ENCODE measurements at regions not wholly inside any gene's neighbourhood (a gene's known extent, or its start where the extent isn't known, plus 50 kb on each side); places are given as distances from the start of the nearest gene placed in this dataset.
"Not testable (repeated sequence)": the region's sequence is repeated elsewhere in the genome, so short reads cannot be mapped to it uniquely, and the experiment has no call there.

- no peak for DNase-seq (ENCODE audit: low spot score)
These were observed 526.9 kb downstream of the BCKDHB start for GRCh38 chr6:80633412-80633811.

GRCh38 chr6:80625405-80625804 is 518.9 kb downstream of the BCKDHB start:
- DNase-seq (ENCODE audit: low spot score), result no peak

- no peak for DNase-seq (ENCODE audit: low spot score)
These were observed 516.8 kb downstream of the BCKDHB start for GRCh38 chr6:80623066-80623815.

- DNase-seq (ENCODE audit: low spot score), result no peak
These were observed 516.2 kb downstream of the BCKDHB start for GRCh38 chr6:80622641-80623040.

DNA sequence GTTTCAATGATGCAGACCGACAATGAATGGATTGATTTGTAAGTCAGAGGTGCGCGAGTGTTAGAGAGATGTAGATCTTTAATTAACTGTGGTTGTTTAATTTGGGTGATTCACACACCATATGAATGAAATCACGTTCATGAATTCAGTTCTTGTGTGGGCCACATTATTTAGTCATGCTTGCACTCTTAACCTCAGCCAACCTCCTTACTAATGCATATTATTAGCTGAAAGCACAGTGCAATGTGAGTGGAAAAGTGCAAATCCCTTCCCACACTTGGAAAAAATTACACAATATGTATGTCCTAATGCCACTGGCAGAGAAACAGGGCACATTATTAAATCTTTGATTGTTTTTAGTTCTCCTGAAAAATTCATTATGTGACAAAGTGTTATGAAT is 512.5 kb downstream of the BCKDHB start:
- DNase-seq (ENCODE audit: low spot score), result no peak

- DNase-seq (ENCODE audit: low spot score), result no peak
These were observed 504.4 kb downstream of the BCKDHB start for GRCh38 chr6:80610846-80611245.

DNA sequence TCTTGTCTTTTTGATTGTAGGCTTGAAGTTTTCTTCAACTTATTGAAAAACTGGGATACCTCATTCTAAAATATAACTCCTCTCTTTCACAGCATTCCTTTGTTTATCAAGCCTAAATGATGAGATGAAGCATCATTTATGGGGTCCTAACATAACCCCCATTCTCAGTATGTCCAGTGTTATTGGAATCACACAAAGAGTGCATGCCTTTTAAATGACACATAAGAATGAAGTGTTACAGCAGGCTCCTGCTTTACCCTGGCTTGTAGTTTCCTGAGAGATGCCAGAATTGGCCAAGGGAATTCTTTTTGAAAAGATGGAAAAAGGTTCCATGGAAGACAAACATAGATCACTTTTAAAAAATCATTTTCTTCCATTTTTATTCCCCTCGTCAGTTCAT is 502.4 kb downstream of the BCKDHB start:
- no peak for DNase-seq (ENCODE audit: low spot score)

- no peak for DNase-seq (ENCODE audit: low spot score)
These were observed 501.4 kb downstream of the BCKDHB start for GRCh38 chr6:80607811-80608391.

DNA sequence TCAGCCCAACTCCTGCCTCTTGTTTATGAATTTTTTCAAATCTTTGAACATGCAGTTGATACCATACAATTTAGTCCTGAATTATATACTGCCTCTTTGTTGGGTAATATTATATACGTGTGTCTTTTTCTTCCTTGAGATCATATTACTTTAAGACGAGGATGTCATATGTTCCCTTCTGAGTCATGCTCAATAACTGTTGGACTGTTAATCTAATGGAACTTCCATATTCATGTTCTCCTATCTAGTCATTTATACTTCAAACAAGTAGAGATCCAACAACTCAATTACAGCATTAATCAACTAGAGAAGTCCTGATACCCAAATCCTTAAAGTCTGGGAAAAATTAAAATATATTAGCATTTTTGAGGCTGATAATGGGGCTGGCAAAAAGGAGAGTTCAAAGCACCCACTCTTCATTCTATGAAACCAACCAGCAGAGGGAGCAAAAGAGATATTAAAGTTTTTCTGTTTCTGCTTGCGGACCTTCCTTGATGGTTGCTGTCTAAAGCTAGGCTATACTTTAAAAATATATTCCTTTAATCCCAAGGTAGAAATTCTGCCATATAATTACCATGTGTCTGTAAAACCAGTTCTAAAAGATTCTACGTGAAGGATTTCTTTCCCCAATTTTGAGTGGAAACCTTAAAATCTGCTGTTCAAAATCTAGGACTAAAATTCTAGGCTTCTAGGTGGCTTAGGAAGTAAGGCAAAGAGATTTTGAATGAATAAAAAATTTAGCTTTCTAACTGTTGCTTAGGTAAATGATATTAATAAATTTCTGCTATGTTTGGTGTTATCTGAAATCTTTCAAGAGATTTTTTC is 498.9 kb downstream of the BCKDHB start:
- peak; percentile 42 for DNase-seq (ENCODE audit: low spot score)

- no peak for DNase-seq (ENCODE audit: low spot score)
These were observed 497.2 kb downstream of the BCKDHB start for GRCh38 chr6:80603679-80604078.

DNA sequence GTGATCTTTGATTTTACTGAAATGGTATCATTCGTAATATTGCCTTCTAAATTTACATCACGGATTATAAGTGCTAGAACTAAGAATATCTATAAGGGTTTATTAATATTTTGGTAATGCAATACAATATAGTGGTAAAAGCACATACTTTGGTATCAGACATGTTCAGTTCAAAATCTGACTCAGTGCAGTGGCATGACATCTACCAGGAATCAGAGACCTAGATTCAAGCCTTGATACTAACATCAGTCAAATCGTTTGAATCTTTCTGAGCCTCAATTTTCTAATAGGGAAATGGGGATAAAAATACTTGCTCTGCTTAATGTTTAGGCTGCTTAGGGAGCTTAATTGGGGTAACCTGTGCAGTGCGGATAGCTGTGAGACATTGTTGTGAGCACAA is 488.0 kb downstream of the BCKDHB start:
- DNase-seq (ENCODE audit: low spot score), result no peak

GRCh38 chr6:80592436-80592835 is 486.0 kb downstream of the BCKDHB start:
- no peak for DNase-seq (ENCODE audit: low spot score)

DNA sequence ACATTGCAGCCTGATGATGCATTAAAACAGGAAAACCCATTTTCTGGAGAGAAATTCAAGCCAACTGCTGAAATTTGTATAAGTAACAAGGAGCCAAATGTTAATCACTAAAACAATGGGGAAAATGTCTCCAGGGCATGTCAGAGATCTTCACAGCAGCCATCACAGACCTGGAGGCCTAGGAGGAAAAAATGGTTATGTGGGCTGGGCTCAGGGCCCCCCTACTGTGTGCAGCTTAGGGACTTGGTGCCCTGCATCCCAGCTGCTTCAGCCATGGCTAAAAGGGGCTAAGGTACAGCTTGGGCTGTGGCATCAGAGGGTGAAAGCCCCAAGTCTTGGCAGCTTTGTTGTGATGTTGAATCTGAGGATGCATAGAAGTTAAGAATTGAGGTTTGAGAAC is 479.8 kb downstream of the BCKDHB start:
- DNase-seq (ENCODE audit: low spot score), result no peak

GRCh38 chr6:80579391-80580023 is 473.0 kb downstream of the BCKDHB start:
- no peak for DNase-seq (ENCODE audit: low spot score)

DNA sequence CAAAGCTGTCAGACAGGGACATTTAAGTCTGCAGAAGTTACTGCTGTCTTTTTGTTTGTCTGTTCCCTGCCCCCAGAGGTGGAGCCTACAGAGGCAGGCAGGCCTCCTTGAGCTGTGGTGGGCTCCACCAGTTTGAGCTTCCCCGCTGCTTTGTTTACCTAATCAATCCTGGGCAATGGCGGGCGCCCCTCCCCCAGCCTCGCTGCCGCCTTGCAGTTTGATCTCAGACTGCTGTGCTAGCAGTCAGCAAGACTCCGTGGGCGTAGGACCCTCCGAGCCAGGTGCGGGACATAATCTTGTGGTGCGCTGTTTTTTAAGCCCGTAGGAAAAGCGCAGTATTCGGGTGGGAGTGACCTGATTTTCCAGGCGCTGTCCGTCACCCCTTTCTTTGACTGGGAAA is 466.8 kb downstream of the BCKDHB start:
- not testable (repeated sequence) for DNase-seq (ENCODE audit: low spot score)

DNA sequence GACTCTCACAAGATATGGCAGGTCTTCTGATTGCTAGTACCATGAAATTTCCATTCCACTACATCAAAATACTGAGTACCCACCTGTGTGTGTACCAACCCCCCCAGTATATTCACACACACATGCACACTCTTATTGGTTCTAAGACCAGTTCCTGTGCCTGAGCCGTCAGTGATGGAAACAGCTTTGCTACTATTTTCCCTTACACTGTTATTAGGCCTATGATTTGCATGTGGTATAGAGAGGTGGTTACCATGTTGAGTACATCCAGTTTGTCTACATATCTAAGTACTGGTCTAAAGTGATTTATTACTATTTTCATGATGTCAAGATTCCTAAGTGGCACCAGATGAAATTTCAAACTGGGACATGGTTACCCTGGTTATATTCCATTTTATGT is 459.9 kb downstream of the BCKDHB start:
- DNase-seq (ENCODE audit: low spot score), result no peak

DNA sequence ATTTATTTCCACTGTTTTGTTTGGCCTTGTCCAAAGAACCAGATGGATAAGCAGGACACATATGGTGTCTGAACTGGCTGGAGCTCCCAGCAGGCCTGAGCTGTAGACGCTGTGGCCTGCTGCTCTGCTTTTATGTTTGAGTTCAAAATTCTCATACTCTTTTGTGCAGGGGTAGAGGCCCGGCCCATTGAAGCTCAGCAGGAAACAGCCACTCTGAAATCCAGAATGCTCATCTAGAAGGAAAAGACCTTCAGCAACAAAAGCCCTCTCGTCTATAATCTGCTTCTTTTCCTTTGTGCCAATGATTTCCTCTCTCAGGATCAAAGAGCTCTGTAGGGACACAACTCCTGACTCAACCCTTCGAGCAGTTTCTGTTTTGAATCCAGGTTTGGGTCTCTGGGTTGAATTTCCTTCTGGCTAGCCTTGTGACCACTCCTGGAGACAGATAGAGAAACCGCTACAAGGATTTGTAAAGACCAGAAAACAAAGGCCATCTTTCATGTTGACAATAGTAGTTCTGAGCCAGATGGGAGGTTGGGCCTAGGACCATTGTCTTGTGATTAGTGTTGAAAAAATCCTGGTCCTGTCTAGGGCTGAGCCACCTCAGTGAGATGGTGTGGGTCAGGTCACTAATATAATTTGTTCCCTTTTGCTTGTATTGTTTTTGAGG is 446.7 kb downstream of the BCKDHB start:
- no peak for DNase-seq (ENCODE audit: low spot score)

DNA sequence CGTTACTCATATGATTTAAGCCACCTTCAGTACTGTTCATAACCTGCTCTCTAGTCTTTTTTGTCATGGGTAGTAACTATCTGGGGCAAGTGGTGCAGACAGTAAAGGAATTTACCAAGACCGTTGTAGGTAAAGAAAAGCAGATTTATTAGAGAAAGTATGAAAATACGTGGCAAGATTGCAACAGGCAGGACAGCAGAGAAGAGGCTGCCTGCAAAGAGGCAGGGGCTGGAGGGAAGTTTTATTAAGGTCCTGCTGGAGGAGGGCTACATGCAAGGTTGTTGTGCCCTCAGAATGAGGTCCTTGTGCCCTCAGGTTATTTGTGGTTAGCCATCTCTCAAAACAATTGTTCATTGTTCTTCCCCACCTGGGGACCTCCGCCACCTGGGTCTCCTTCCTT is 444.3 kb downstream of the BCKDHB start:
- no peak for DNase-seq (ENCODE audit: low spot score)

DNA sequence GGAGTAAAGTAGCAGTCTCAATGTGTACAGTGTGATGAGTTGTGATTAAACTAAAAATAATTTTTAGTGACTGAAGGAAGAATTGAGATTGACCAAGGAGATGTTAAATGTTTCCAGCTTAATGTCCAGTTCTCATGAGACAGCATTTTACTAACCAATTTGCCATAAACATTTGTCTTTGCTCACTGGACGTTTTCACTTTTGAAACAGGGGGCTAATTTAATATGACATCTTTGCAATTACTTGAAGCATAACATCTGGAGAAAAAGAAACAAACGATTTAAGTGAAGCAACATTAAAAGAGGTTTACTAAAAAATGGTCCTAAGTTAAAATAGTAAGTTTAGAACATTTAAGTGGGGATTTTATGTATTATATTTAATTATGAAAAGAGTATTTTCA is 443.8 kb downstream of the BCKDHB start:
- no peak for DNase-seq (ENCODE audit: low spot score)

GRCh38 chr6:80548532-80548931 is 442.1 kb downstream of the BCKDHB start:
- DNase-seq (ENCODE audit: low spot score), result no peak

DNA sequence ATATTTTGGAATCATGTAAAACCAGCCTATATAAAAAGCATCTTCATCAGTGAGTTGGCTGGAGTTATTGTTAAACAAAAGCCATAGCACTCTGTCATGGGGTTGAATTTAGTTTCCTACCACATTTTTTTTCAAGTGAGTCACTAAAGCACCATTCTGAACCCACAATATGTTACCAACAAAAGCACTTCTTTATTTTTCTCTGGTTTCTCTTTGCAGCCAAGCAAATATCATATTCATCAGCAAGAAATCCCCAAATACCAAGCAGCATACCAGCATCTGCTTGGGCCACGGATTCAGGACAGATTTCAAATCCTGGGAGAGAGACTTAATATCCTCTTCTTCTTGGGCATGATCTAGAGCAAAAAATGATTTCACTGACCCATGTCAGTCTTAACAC is 441.4 kb downstream of the BCKDHB start:
- no peak for DNase-seq (ENCODE audit: low spot score)
